ENCODE measurements at regions not wholly inside any gene's neighbourhood (a gene's known extent, or its start where the extent isn't known, plus 50 kb on each side); places are given as distances from the start of the nearest gene placed in this dataset.

- Histone ChIP-seq H3K4me2 (ENCODE audit: low read depth, low read length) (no peak overlapping the region), H3K9me3 (replicated peaks; ENCODE audit: insufficient read depth, low read length) (no peaks in the 10 kb centered on the region), H3K27ac (ENCODE audit: low read length) (no peak overlapping the region), H2AFZ (ENCODE audit: low read length) (no peak overlapping the region), H3K9me2 (replicated peaks; ENCODE audit: insufficient read depth, low read length) (no peaks in the 10 kb centered on the region), H4K20me1 (ENCODE audit: insufficient read depth, low read length) (no peaks in the 10 kb centered on the region), H3K79me2 (ENCODE audit: low read length) (no peaks in the 10 kb centered on the region), H3K36me3 (replicated peaks; ENCODE audit: insufficient read depth, low read length) (no peaks in the 10 kb centered on the region), H3K27me3 (replicated peaks; ENCODE audit: insufficient read depth, low read length) (peaks cover 33% of the 10 kb centered on the region), H3K4me1 (ENCODE audit: low read length) (no peaks in the 10 kb centered on the region), H3F3A (ENCODE audit: insufficient read depth, low read length) (no peaks in the 10 kb centered on the region), H3K9ac (ENCODE audit: low read length) (no peak overlapping the region), H3K4me3 (ENCODE audit: low read length) (no peak overlapping the region)
- TF ChIP-seq EZH2 (optimal IDR thresholded peaks at IDR 0.05; ENCODE audit: low read depth, low read length), result no peak
- no peak for DNase-seq
These were observed 130.7 kb downstream of the ASB1 start for GRCh38 chr2:238557431-238557830.

- Histone ChIP-seq H3K9me2 (replicated peaks; ENCODE audit: insufficient read depth, low read length) (no peaks in the 10 kb centered on the region), H2AFZ (ENCODE audit: low read length) (no peak overlapping the region), H3F3A (ENCODE audit: insufficient read depth, low read length) (no peaks in the 10 kb centered on the region), H3K79me2 (ENCODE audit: low read length) (no peaks in the 10 kb centered on the region), H3K9me3 (replicated peaks; ENCODE audit: insufficient read depth, low read length) (no peaks in the 10 kb centered on the region), H4K20me1 (ENCODE audit: insufficient read depth, low read length) (no peaks in the 10 kb centered on the region), H3K27ac (ENCODE audit: low read length) (no peak overlapping the region), H3K9ac (ENCODE audit: low read length) (no peak overlapping the region), H3K36me3 (replicated peaks; ENCODE audit: insufficient read depth, low read length) (no peaks in the 10 kb centered on the region), H3K4me1 (ENCODE audit: low read length) (no peaks in the 10 kb centered on the region), H3K27me3 (replicated peaks; ENCODE audit: insufficient read depth, low read length) (peaks cover 38% of the 10 kb centered on the region), H3K4me3 (ENCODE audit: low read length) (no peak overlapping the region), H3K4me2 (ENCODE audit: low read depth, low read length) (no peak overlapping the region)
- no peak for DNase-seq
- TF ChIP-seq EZH2phosphoT487 (IDR thresholded peaks at IDR 0.05; ENCODE audit: low read length) (no peak), EZH2 (optimal IDR thresholded peaks at IDR 0.05; ENCODE audit: low read depth, low read length) (no peak), CTCF (IDR thresholded peaks at IDR 0.05; ENCODE audit: low read length) (no peak)
These were observed 131.2 kb downstream of the ASB1 start for GRCh38 chr2:238557936-238558335.

GRCh38 chr2:238558456-238559099 is 131.9 kb downstream of the ASB1 start:
- no peak overlapping the region for H3K4me2 ChIP-seq (ENCODE audit: low read depth, low read length)
- H3K79me2 ChIP-seq (ENCODE audit: low read length), result no peaks in the 10 kb centered on the region
- no peaks in the 10 kb centered on the region for H3F3A ChIP-seq (ENCODE audit: insufficient read depth, low read length)
- H3K4me3 ChIP-seq (ENCODE audit: low read length), result no peak overlapping the region
- H3K27me3 ChIP-seq (replicated peaks; ENCODE audit: insufficient read depth, low read length), result peaks cover 44% of the 10 kb centered on the region
- no peaks in the 10 kb centered on the region for H3K9me3 ChIP-seq (replicated peaks; ENCODE audit: insufficient read depth, low read length)
- no peak for DNase-seq
- TF ChIP-seq CTCF (IDR thresholded peaks at IDR 0.05; ENCODE audit: low read length) (no peak), EZH2 (optimal IDR thresholded peaks at IDR 0.05; ENCODE audit: low read depth, low read length) (no peak), EZH2phosphoT487 (IDR thresholded peaks at IDR 0.05; ENCODE audit: low read length) (no peak)
- H3K9ac ChIP-seq (ENCODE audit: low read length), result no peak overlapping the region
- H3K4me1 ChIP-seq (ENCODE audit: low read length), result no peaks in the 10 kb centered on the region
- no peaks in the 10 kb centered on the region for H4K20me1 ChIP-seq (ENCODE audit: insufficient read depth, low read length)
- H3K36me3 ChIP-seq (replicated peaks; ENCODE audit: insufficient read depth, low read length), result no peaks in the 10 kb centered on the region
- no peak overlapping the region for H3K27ac ChIP-seq (ENCODE audit: low read length)
- H3K9me2 ChIP-seq (replicated peaks; ENCODE audit: insufficient read depth, low read length), result no peaks in the 10 kb centered on the region
- H2AFZ ChIP-seq (ENCODE audit: low read length), result no peak overlapping the region

GRCh38 chr2:238560234-238560633 is 133.5 kb downstream of the ASB1 start:
- Histone ChIP-seq H3F3A (ENCODE audit: insufficient read depth, low read length) (no peaks in the 10 kb centered on the region), H3K4me1 (ENCODE audit: low read length) (no peaks in the 10 kb centered on the region), H3K9ac (ENCODE audit: low read length) (no peak overlapping the region), H3K36me3 (replicated peaks; ENCODE audit: insufficient read depth, low read length) (no peaks in the 10 kb centered on the region), H3K79me2 (ENCODE audit: low read length) (no peaks in the 10 kb centered on the region), H3K27me3 (replicated peaks; ENCODE audit: insufficient read depth, low read length) (peaks cover 59% of the 10 kb centered on the region), H4K20me1 (ENCODE audit: insufficient read depth, low read length) (no peaks in the 10 kb centered on the region), H3K9me3 (replicated peaks; ENCODE audit: insufficient read depth, low read length) (no peaks in the 10 kb centered on the region), H3K9me2 (replicated peaks; ENCODE audit: insufficient read depth, low read length) (no peaks in the 10 kb centered on the region), H3K4me3 (ENCODE audit: low read length) (no peak overlapping the region), H3K27ac (ENCODE audit: low read length) (no peak overlapping the region), H2AFZ (ENCODE audit: low read length) (no peak overlapping the region), H3K4me2 (ENCODE audit: low read depth, low read length) (no peak overlapping the region)
- no peak for DNase-seq
- TF ChIP-seq CTCF (IDR thresholded peaks at IDR 0.05; ENCODE audit: low read length) (no peak), EZH2 (optimal IDR thresholded peaks at IDR 0.05; ENCODE audit: low read depth, low read length) (no peak), EZH2phosphoT487 (IDR thresholded peaks at IDR 0.05; ENCODE audit: low read length) (no peak)
